Loucy (cell line): ENCODE measurements at regions not wholly inside any gene's neighbourhood (a gene's known extent, or its start where the extent isn't known, plus 50 kb on each side); places are given as distances from the start of the nearest gene placed in this dataset.

Source experiments
- CTCF ChIP-seq: fragments of 200-600 bp; sonication (generic); conservative IDR thresholded peaks from 2 replicates; pipeline ENCODE4 v1.5.1; 2014; ENCODE audit warnings: mild to moderate bottlenecking, antibody characterized with exemption, low read length
- EZH2phosphoT487 ChIP-seq: fragments of 200-600 bp; IDR thresholded peaks from 2 replicates; pipeline ENCODE4 v1.6.1; 2018; ENCODE audit warnings: antibody characterized with exemption, mild to moderate bottlenecking, moderate library complexity, borderline replicate concordance

- TF ChIP-seq EZH2phosphoT487 (no peak), CTCF (no peak)
These were observed 1077.1 kb upstream of the CELF4 start for GRCh38 chr18:38642711-38643110.
